PC-3 (cell line): ENCODE measurements at regions not wholly inside any gene's neighbourhood (a gene's known extent, or its start where the extent isn't known, plus 50 kb on each side); places are given as distances from the start of the nearest gene placed in this dataset.

Experiments used
- EZH2 ChIP-seq: fragments of 300-600 bp; sonication (generic); IDR thresholded peaks from one replicate; pipeline ENCODE4 v1.6.1; 2017; ENCODE audit warnings: antibody characterized with exemption, mild to moderate bottlenecking, low read length; ENCODE audit not compliant: unreplicated experiment
- TF ChIP-seq, protein P1 (sequence below): fragments of 300-600 bp; sonication (generic); conservative IDR thresholded peaks from 2 replicates; pipeline ENCODE4 v1.5.1; 2017; ENCODE audit warnings: antibody characterized with exemption, low read depth, mild to moderate bottlenecking, low read length

DNA sequence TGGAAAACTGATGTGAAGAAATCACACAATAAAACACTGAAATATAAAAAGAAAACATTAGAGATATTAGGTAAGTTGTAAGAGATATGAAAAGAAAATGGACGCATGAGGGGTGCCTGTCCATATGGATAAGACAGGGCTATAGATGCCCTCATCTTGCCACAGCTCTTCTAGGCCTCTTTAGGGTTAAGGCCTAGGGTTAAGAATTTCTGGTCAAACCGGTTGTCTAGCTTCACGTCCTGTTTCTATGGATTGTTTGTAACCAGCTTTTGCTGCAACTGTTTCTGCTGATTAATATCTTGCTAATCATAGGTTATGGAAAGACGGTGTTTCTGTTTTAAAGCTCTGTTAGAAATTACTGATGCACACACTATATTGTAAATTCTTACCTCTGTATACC lies 389.9 kb upstream of the CTNND2 start:
- TF ChIP-seq, protein P1, sequence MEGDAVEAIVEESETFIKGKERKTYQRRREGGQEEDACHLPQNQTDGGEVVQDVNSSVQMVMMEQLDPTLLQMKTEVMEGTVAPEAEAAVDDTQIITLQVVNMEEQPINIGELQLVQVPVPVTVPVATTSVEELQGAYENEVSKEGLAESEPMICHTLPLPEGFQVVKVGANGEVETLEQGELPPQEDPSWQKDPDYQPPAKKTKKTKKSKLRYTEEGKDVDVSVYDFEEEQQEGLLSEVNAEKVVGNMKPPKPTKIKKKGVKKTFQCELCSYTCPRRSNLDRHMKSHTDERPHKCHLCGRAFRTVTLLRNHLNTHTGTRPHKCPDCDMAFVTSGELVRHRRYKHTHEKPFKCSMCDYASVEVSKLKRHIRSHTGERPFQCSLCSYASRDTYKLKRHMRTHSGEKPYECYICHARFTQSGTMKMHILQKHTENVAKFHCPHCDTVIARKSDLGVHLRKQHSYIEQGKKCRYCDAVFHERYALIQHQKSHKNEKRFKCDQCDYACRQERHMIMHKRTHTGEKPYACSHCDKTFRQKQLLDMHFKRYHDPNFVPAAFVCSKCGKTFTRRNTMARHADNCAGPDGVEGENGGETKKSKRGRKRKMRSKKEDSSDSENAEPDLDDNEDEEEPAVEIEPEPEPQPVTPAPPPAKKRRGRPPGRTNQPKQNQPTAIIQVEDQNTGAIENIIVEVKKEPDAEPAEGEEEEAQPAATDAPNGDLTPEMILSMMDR: no peak
- no peak for TF ChIP-seq EZH2
